HL-60 (cell line): ENCODE measurements at regions not wholly inside any gene's neighbourhood (a gene's known extent, or its start where the extent isn't known, plus 50 kb on each side); places are given as distances from the start of the nearest gene placed in this dataset.

Experiments used
- CTCF ChIP-seq: IDR thresholded peaks from one replicate; pipeline ENCODE4 v1.5.1; 2011; ENCODE audit warnings: low read length, control low read depth, inconsistent platforms; ENCODE audit not compliant: insufficient read depth
- GABPA ChIP-seq: IDR thresholded peaks from 2 replicates; pipeline ENCODE4 v1.6.1; 2012; ENCODE audit warnings: low read depth
- POLR2AphosphoS5 ChIP-seq: IDR thresholded peaks from 2 replicates; pipeline ENCODE4 v1.6.1; 2012; ENCODE audit warnings: low read depth
- REST ChIP-seq: IDR thresholded peaks from 2 replicates; pipeline ENCODE4 v1.6.1; 2012; ENCODE audit warnings: low read depth; ENCODE audit not compliant: insufficient replicate concordance
- SPI1 ChIP-seq: IDR thresholded peaks from 2 replicates; pipeline ENCODE4 v1.6.1; 2012; ENCODE audit warnings: low read depth, mild to moderate bottlenecking, borderline replicate concordance

- TF ChIP-seq CTCF (no peak), POLR2AphosphoS5 (no peak), REST (no peak), GABPA (no peak), SPI1 (no peak)
Observed at GRCh38 chr15:77693576-77693975, 60.9 kb upstream of the LINGO1 start.
